Chondrocyte (in vitro differentiated cells): ENCODE measurements at regions not wholly inside any gene's neighbourhood (a gene's known extent, or its start where the extent isn't known, plus 50 kb on each side); places are given as distances from the start of the nearest gene placed in this dataset.

Experiments used
- DNase-seq: peaks from one replicate; pipeline ENCODE4 v3.0.0; 2021; ENCODE audit warnings: mixed read lengths, low spot score
- H3K27ac Mint-ChIP-seq: one replicate; pipeline ENCODE4 v1.8.0; 2021; ENCODE audit warnings: mild to moderate bottlenecking, moderate library complexity, mixed read lengths; ENCODE audit not compliant: unreplicated experiment
- H3K27me3 Mint-ChIP-seq: 2 replicates; pipeline ENCODE4 v1.8.0; 2021; ENCODE audit warnings: low read depth, mixed read lengths
- H3K36me3 Mint-ChIP-seq: 2 replicates; pipeline ENCODE4 v1.8.0; 2021; ENCODE audit warnings: low read depth, mixed read lengths
- H3K4me1 Mint-ChIP-seq: 2 replicates; pipeline ENCODE4 v1.8.0; 2021; ENCODE audit warnings: low read depth, mild to moderate bottlenecking, mixed read lengths
- H3K4me3 Mint-ChIP-seq: one replicate; pipeline ENCODE4 v1.8.0; 2021; ENCODE audit warnings: mild to moderate bottlenecking, moderate library complexity, mixed read lengths; ENCODE audit not compliant: unreplicated experiment
- H3K9me3 Mint-ChIP-seq: 2 replicates; pipeline ENCODE4 v1.8.0; 2021; ENCODE audit warnings: low read depth, mixed read lengths
- TF ChIP-seq, protein P1 (sequence below): fragments of 200-600 bp; sonication (generic); IDR thresholded peaks from 2 replicates; pipeline ENCODE4 v1.5.0; 2021; ENCODE audit warnings: antibody characterized with exemption, mild to moderate bottlenecking, moderate library complexity

GRCh38 chr7:130887957-130888371 is 154.0 kb upstream of the KLF14 start:
- H3K27me3 Mint-ChIP-seq, result no peaks in the 10 kb centered on the region
- H3K4me1 Mint-ChIP-seq, result peaks cover 78% of the 10 kb centered on the region
- peak overlapping the region; percentile 96 for H3K27ac Mint-ChIP-seq
- TF ChIP-seq, protein P1, sequence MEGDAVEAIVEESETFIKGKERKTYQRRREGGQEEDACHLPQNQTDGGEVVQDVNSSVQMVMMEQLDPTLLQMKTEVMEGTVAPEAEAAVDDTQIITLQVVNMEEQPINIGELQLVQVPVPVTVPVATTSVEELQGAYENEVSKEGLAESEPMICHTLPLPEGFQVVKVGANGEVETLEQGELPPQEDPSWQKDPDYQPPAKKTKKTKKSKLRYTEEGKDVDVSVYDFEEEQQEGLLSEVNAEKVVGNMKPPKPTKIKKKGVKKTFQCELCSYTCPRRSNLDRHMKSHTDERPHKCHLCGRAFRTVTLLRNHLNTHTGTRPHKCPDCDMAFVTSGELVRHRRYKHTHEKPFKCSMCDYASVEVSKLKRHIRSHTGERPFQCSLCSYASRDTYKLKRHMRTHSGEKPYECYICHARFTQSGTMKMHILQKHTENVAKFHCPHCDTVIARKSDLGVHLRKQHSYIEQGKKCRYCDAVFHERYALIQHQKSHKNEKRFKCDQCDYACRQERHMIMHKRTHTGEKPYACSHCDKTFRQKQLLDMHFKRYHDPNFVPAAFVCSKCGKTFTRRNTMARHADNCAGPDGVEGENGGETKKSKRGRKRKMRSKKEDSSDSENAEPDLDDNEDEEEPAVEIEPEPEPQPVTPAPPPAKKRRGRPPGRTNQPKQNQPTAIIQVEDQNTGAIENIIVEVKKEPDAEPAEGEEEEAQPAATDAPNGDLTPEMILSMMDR, result no peak
- H3K4me3 Mint-ChIP-seq, result no peak overlapping the region
- H3K36me3 Mint-ChIP-seq, result peaks cover 3% of the 10 kb centered on the region
- no peak for DNase-seq
- no peaks in the 10 kb centered on the region for H3K9me3 Mint-ChIP-seq

- DNase-seq, result no peak
- H3K36me3 Mint-ChIP-seq, result peaks cover 3% of the 10 kb centered on the region
- H3K27me3 Mint-ChIP-seq, result no peaks in the 10 kb centered on the region
- TF ChIP-seq, protein P1, result no peak
- H3K4me3 Mint-ChIP-seq, result no peak overlapping the region
- H3K4me1 Mint-ChIP-seq, result peaks cover 83% of the 10 kb centered on the region
- peak overlapping the region; percentile 96 for H3K27ac Mint-ChIP-seq
- no peaks in the 10 kb centered on the region for H3K9me3 Mint-ChIP-seq
Observed at GRCh38 chr7:130888468-130888867, 154.5 kb upstream of the KLF14 start.

- H3K27ac Mint-ChIP-seq, result peak overlapping the region; percentile 99
- H3K4me1 Mint-ChIP-seq, result peaks cover 91% of the 10 kb centered on the region
- TF ChIP-seq, protein P1, result no peak
- H3K9me3 Mint-ChIP-seq, result no peaks in the 10 kb centered on the region
- peaks cover 2% of the 10 kb centered on the region for H3K36me3 Mint-ChIP-seq
- no peaks in the 10 kb centered on the region for H3K27me3 Mint-ChIP-seq
- no peak for DNase-seq
- H3K4me3 Mint-ChIP-seq, result peak overlapping the region; percentile 63
Observed at GRCh38 chr7:130890176-130891020, 156.4 kb upstream of the KLF14 start.

DNA sequence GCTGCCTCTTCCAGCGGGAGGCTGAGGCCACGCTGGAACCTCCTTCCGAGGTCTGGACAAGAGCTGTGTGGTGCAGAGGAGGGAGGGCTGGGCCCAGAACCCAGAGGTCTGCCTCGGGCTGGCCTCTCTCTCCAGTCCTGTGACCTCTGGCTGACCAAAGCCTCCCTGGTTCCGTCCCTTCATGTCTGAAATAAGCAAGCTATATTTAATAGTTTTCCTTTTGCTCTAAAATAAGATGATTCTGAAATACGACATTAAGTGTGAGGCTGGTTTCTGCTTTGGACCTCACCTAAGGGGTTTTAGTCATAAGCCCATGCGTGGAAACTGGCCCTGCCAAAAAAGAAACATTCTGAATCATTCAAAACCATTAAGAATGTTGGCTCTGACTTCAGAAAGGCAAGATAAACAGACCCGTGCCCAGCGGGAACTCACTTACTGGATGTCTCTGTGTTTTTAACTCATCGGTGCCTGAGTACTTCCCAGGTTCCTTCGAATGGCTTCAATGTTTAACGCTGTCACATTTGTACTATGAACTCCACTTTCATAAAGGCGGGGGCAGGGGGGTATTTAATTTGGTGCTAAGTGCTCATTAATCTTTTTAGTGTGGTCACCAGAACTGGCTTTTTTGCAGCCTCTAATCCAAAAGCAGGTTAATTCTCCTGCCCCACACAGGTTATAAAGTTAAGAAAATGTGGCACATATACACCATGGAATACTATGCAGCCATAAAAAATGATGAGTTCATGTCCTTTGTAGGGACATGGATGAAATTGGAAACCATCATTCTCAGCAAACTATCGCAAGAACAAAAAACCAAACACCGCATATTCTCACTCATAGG is 157.5 kb upstream of the KLF14 start:
- Mint-ChIP-seq H3K4me1 (peaks cover 86% of the 10 kb centered on the region), H3K4me3 (peak overlapping the region; percentile 63), H3K27ac (peak overlapping the region; percentile 99), H3K36me3 (peaks cover 2% of the 10 kb centered on the region), H3K9me3 (no peaks in the 10 kb centered on the region), H3K27me3 (no peaks in the 10 kb centered on the region)
- DNase-seq, result no peak
- TF ChIP-seq, protein P1, result no peak

DNA sequence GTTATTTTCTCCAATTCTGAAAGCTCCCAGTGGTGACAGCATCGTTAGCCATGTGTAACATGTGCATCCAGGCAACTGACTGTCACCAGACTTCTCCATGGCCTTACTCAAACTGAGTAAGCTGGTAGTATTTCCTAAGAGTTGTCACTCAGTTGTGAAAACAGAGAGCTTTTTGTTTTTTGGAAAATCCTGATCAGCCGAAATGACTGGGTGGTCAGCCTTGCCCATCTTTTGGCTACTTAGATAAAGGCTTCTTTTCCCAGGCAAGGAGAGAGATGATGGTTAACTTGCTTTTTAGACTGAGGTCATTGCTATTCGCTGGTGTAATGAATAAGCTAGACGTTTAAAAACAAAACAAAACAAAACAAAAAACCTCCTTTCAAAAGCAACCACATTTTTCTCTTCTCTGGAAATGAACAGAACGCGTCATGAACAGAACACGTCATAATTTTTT is 159.5 kb upstream of the KLF14 start:
- TF ChIP-seq, protein P1, result no peak
- Mint-ChIP-seq H3K4me3 (no peak overlapping the region), H3K27ac (peak overlapping the region; percentile 82), H3K9me3 (no peaks in the 10 kb centered on the region), H3K27me3 (no peaks in the 10 kb centered on the region), H3K36me3 (no peaks in the 10 kb centered on the region), H3K4me1 (peaks cover 75% of the 10 kb centered on the region)
- DNase-seq, result no peak
